OCI-LY7 (cell line): ENCODE measurements at regions not wholly inside any gene's neighbourhood (a gene's known extent, or its start where the extent isn't known, plus 50 kb on each side); places are given as distances from the start of the nearest gene placed in this dataset.

ENCODE experiments used
- BruUV-seq: library from RNA; stranded (reverse); fragments of 400-500 nt; replicated peaks from 2 replicates; lab custom pipeline; 2021; lab: Mats Ljungman, UMichigan
- CTCF ChIA-PET: fragments of 300-600 bp; sonication (Branson Sonifier 250); formaldehyde crosslinking; loops from one replicate; lab custom pipeline; 2022; ENCODE audit warnings: antibody characterized with exemption; ENCODE audit not compliant: unreplicated experiment; lab: Charles Lee
- POLR2A ChIA-PET: fragments of 300-600 bp; sonication (Branson Sonifier 250); formaldehyde crosslinking; loops from one replicate; lab custom pipeline; 2022; ENCODE audit warnings: antibody characterized with exemption; lab: Charles Lee
- DNase-seq: peaks from one replicate; pipeline ENCODE4 v3.0.0-alpha.2; 2015; ENCODE audit warnings: low spot score
- H2AFZ ChIP-seq: fragments of 200-600 bp; sonication (generic), shearing (Covaris generic); 2 replicates; pipeline ENCODE4 v1.6.1; 2014; ENCODE audit warnings: mild to moderate bottlenecking, antibody characterized with exemption, low read length, moderate library complexity
- H3K27ac ChIP-seq: fragments of 200-600 bp; sonication (generic); 2 replicates; pipeline ENCODE4 v1.5.1; 2014; ENCODE audit warnings: mixed run types, low read depth, mild to moderate bottlenecking, moderate library complexity, low read length, inconsistent platforms; ENCODE audit not compliant: poor library complexity, severe bottlenecking
- H3K36me3 ChIP-seq: fragments of 200-600 bp; sonication (generic); 2 replicates; pipeline ENCODE4 v1.6.1; 2014; ENCODE audit warnings: mild to moderate bottlenecking, antibody characterized with exemption, low read length, moderate library complexity, mixed read lengths; ENCODE audit not compliant: insufficient read depth
- H3K4me1 ChIP-seq: fragments of 200-600 bp; sonication (generic); 2 replicates; pipeline ENCODE4 v1.5.1; 2014; ENCODE audit warnings: mild to moderate bottlenecking, low read length; ENCODE audit not compliant: insufficient read depth, poor library complexity, severe bottlenecking
- H3K4me2 ChIP-seq: fragments of 200-600 bp; sonication (generic); 2 replicates; pipeline ENCODE4 v1.6.1; 2014; ENCODE audit warnings: mild to moderate bottlenecking, low read length
- H3K4me3 ChIP-seq: fragments of 200-600 bp; sonication (generic); 2 replicates; pipeline ENCODE4 v1.5.1; 2014; ENCODE audit warnings: mild to moderate bottlenecking, low read depth, low read length; ENCODE audit not compliant: poor library complexity, severe bottlenecking
- H3K79me2 ChIP-seq: fragments of 200-600 bp; sonication (generic); 2 replicates; pipeline ENCODE4 v1.6.1; 2016; ENCODE audit warnings: low read depth, mild to moderate bottlenecking, low read length, moderate library complexity, mixed read lengths; ENCODE audit not compliant: insufficient read depth
- H3K9me2 ChIP-seq: fragments of 200-600 bp; sonication (generic); 2 replicates; pipeline ENCODE4 v1.6.1; 2016; ENCODE audit warnings: mild to moderate bottlenecking, low read length, mixed read lengths; ENCODE audit not compliant: insufficient read depth
- H3K9me3 ChIP-seq: fragments of 200-600 bp; sonication (generic); 2 replicates; pipeline ENCODE4 v1.6.1; 2014; ENCODE audit warnings: mild to moderate bottlenecking, mixed run types, low read length, mixed read lengths
- H4K20me1 ChIP-seq: fragments of 200-600 bp; sonication (generic); 2 replicates; pipeline ENCODE4 v1.6.1; 2014; ENCODE audit warnings: mild to moderate bottlenecking, antibody characterized with exemption, low read length, moderate library complexity, mixed read lengths; ENCODE audit not compliant: insufficient read depth
- CTCF ChIP-seq: fragments of 200-600 bp; sonication (generic); conservative IDR thresholded peaks from 2 replicates; pipeline ENCODE4 v1.5.1; 2014; ENCODE audit warnings: mild to moderate bottlenecking, antibody characterized with exemption, low read length, moderate library complexity, mixed read lengths
- EZH2phosphoT487 ChIP-seq: fragments of 200-600 bp; sonication (generic); IDR thresholded peaks from 2 replicates; pipeline ENCODE4 v1.6.1; 2018; ENCODE audit warnings: low read depth, borderline replicate concordance, mild to moderate bottlenecking, mixed run types, antibody characterized with exemption, low read length, moderate library complexity, mixed read lengths
- intact Hi-C: fragments of 100-400 bp; cut with micrococcal nuclease; formaldehyde crosslinking; loops from one replicate; pipeline ENCODE4 v1.10.0; 2022; ENCODE audit not compliant: unreplicated experiment

GRCh38 chr22:27179161-27179560 is 521.8 kb downstream of the MIAT start:
- Histone ChIP-seq H3K4me2 (no peak overlapping the region), H2AFZ (no peak overlapping the region), H3K79me2 (no peaks in the 10 kb centered on the region), H3K4me1 (no peaks in the 10 kb centered on the region), H3K9me2 (no peaks in the 10 kb centered on the region), H3K4me3 (no peak overlapping the region), H3K9me3 (no peaks in the 10 kb centered on the region), H3K27ac (no peak overlapping the region), H4K20me1 (no peaks in the 10 kb centered on the region), H3K36me3 (no peaks in the 10 kb centered on the region)
- BruUV-seq = no TSS peak
- ChIA-PET POLR2A (no interaction called here), CTCF (no interaction called here)
- no peak for DNase-seq
- intact Hi-C loops = no loop called here
- TF ChIP-seq CTCF (no peak), EZH2phosphoT487 (no peak)

- BruUV-seq = no TSS peak
- Histone ChIP-seq H3K4me1 (no peaks in the 10 kb centered on the region), H2AFZ (no peak overlapping the region), H3K27ac (no peak overlapping the region), H3K4me3 (no peak overlapping the region), H4K20me1 (no peaks in the 10 kb centered on the region), H3K9me2 (no peaks in the 10 kb centered on the region), H3K4me2 (no peak overlapping the region), H3K36me3 (no peaks in the 10 kb centered on the region), H3K79me2 (no peaks in the 10 kb centered on the region), H3K9me3 (no peaks in the 10 kb centered on the region)
- no peak for DNase-seq
- ChIA-PET POLR2A (no interaction called here), CTCF (no interaction called here)
- TF ChIP-seq CTCF = no peak
- TF ChIP-seq EZH2phosphoT487 = no peak
- intact Hi-C loops = no loop called here
Measured at GRCh38 chr22:27181537-27181936, 524.1 kb downstream of the MIAT start.

- CTCF ChIA-PET = no interaction called here
- intact Hi-C loops = no loop called here
- Histone ChIP-seq H3K27ac (no peak overlapping the region), H3K9me2 (no peaks in the 10 kb centered on the region), H4K20me1 (no peaks in the 10 kb centered on the region), H3K79me2 (no peaks in the 10 kb centered on the region), H3K4me3 (no peak overlapping the region), H2AFZ (no peak overlapping the region), H3K36me3 (no peaks in the 10 kb centered on the region), H3K4me2 (no peak overlapping the region), H3K4me1 (no peaks in the 10 kb centered on the region), H3K9me3 (no peaks in the 10 kb centered on the region)
- no TSS peak for BruUV-seq
- no peak for TF ChIP-seq EZH2phosphoT487
- TF ChIP-seq CTCF = no peak
- DNase-seq = no peak
- POLR2A ChIA-PET = no interaction called here
Measured at GRCh38 chr22:27183474-27183873, 526.1 kb downstream of the MIAT start.
